GM12878 (cell line): ENCODE measurements at regions not wholly inside any gene's neighbourhood (a gene's known extent, or its start where the extent isn't known, plus 50 kb on each side); places are given as distances from the start of the nearest gene placed in this dataset.

ENCODE experiments used
- ATAC-seq: fragments of 200-7000 bp; cut with Tn5 transposase; 3 replicates; pipeline ENCODE4 v1.9.1; 2020; ENCODE audit warnings: mild to moderate bottlenecking, moderate library complexity
- BruUV-seq: library from RNA; stranded (reverse); fragments of 400-500 nt; replicated peaks from 2 replicates; lab custom pipeline; 2021; lab: Mats Ljungman, UMichigan
- CTCF ChIA-PET: fragments of 300-600 bp; sonication (Branson Sonifier 250); formaldehyde crosslinking; extraction: SDS; loops from one replicate; lab custom pipeline; 2021; ENCODE audit warnings: inconsistent platforms; lab: Yijun Ruan, JAX
- POLR2A ChIA-PET: fragments of 350-600 bp; formaldehyde crosslinking; extraction: SDS; loops from one replicate; lab custom pipeline; 2021; ENCODE audit warnings: inconsistent platforms; lab: Charles Lee
- RAD21 ChIA-PET: fragments of 300-600 bp; sonication (Branson Sonifier 250); formaldehyde crosslinking; loops from one replicate; lab custom pipeline; 2023; ENCODE audit warnings: antibody characterized with exemption; ENCODE audit not compliant: unreplicated experiment; lab: Charles Lee
- SMC1A ChIA-PET: fragments of 300-600 bp; sonication (Branson Sonifier 250); formaldehyde crosslinking; loops from one replicate; lab custom pipeline; 2023; ENCODE audit not compliant: unreplicated experiment, uncharacterized antibody; lab: Charles Lee
- DNase-seq: peaks from one replicate; pipeline ENCODE4 v3.0.0-alpha.2; 2011; ENCODE audit warnings: low read depth, low spot score
- FAIRE-seq: peaks from 3 replicates; lab custom pipeline; 2011; peaks lifted over from hg19 to GRCh38; lab: Jason Lieb, UNC
- H2AFZ ChIP-seq: 2 replicates; pipeline ENCODE4 v1.6.0; 2011; ENCODE audit warnings: low read depth, low read length, control low read depth; ENCODE audit not compliant: control insufficient read depth
- H3K27ac ChIP-seq: 2 replicates; pipeline ENCODE4 v1.5.1; 2011; ENCODE audit warnings: control low read depth; ENCODE audit not compliant: control insufficient read depth, insufficient read depth
- H3K27me3 ChIP-seq, 2 experiments: replicated peaks in 1 of 2; 2 replicates each; pipeline versions ENCODE4 v1.6.0 to v1.6.1; 2011; ENCODE audit warnings: low read length in 1 of 2; ENCODE audit not compliant: control insufficient read depth in 2 of 2, insufficient read depth in 2 of 2
- H3K36me3 ChIP-seq, 2 experiments: 2 replicates each; pipeline ENCODE4 v1.5.1; 2011; ENCODE audit warnings: low read length in 1 of 2; ENCODE audit not compliant: control insufficient read depth in 2 of 2, insufficient read depth in 2 of 2
- H3K4me1 ChIP-seq: 2 replicates; pipeline ENCODE4 v1.6.1; 2011; ENCODE audit warnings: mild to moderate bottlenecking, low read length, moderate library complexity, mixed read lengths; ENCODE audit not compliant: control insufficient read depth, insufficient read depth
- H3K4me2 ChIP-seq: 2 replicates; pipeline ENCODE4 v1.6.0; 2011; ENCODE audit warnings: control low read depth; ENCODE audit not compliant: control insufficient read depth, insufficient read depth
- H3K4me3 ChIP-seq: fragments of 200-600 bp; sonication (generic); 2 replicates; pipeline ENCODE4 v1.5.1; 2016
- H3K79me2 ChIP-seq: 2 replicates; pipeline ENCODE4 v1.6.0; 2011; ENCODE audit warnings: low read length; ENCODE audit not compliant: control insufficient read depth, insufficient read depth
- H3K9ac ChIP-seq: 2 replicates; pipeline ENCODE4 v1.8.0; 2011; ENCODE audit warnings: low read length, control low read depth, mixed read lengths; ENCODE audit not compliant: control insufficient read depth, insufficient read depth
- H3K9me3 ChIP-seq: replicated peaks from 3 replicates; pipeline ENCODE4 v1.5.1; 2011; ENCODE audit warnings: mild to moderate bottlenecking, low read length; ENCODE audit not compliant: control insufficient read depth, insufficient read depth
- H4K20me1 ChIP-seq: 2 replicates; pipeline ENCODE4 v1.6.0; 2011; ENCODE audit not compliant: control insufficient read depth, insufficient read depth
- ATF7 ChIP-seq: fragments of 450-650 bp; IDR thresholded peaks from 2 replicates; pipeline ENCODE4 v1.6.1; 2016; ENCODE audit warnings: low read depth, mild to moderate bottlenecking
- MYB ChIP-seq: fragments of 150-350 bp; IDR thresholded peaks from 2 replicates; pipeline ENCODE4 v1.6.1; 2014; ENCODE audit warnings: mild to moderate bottlenecking, low read depth, low read length, borderline replicate concordance
- RCOR1 ChIP-seq: conservative IDR thresholded peaks from 2 replicates; pipeline ENCODE4 v1.6.1; 2012; ENCODE audit warnings: low read depth, low read length, improper control_type of control experiment
- SMAD1 ChIP-seq: fragments of 450-650 bp; IDR thresholded peaks from 2 replicates; pipeline ENCODE4 v1.6.1; 2018; ENCODE audit warnings: mild to moderate bottlenecking, low read depth; ENCODE audit not compliant: partially characterized antibody
- SMC3 ChIP-seq: IDR thresholded peaks from 2 replicates; pipeline ENCODE4 v1.6.1; 2011; ENCODE audit warnings: low read length, improper control_type of control experiment, borderline replicate concordance
- SREBF1 ChIP-seq: IDR thresholded peaks from 2 replicates; pipeline ENCODE4 v1.6.1; 2012; ENCODE audit warnings: mild to moderate bottlenecking, low read length
- STAT1 ChIP-seq: fragments of 450-650 bp; conservative IDR thresholded peaks from 2 replicates; pipeline ENCODE4 v1.6.1; 2014; ENCODE audit warnings: antibody characterized with exemption, mild to moderate bottlenecking
- TAF1 ChIP-seq: IDR thresholded peaks from 2 replicates; pipeline ENCODE4 v1.6.1; 2011; ENCODE audit warnings: mild to moderate bottlenecking, low read depth, low read length, borderline replicate concordance
- ZNF217 ChIP-seq: fragments of 450-650 bp; IDR thresholded peaks from 2 replicates; pipeline ENCODE4 v1.6.1; 2017; ENCODE audit warnings: antibody characterized with exemption, mild to moderate bottlenecking
- WGBS: methylation state at CpG from one replicate; pipeline ENCODE4 v1.1.6; 2016; ENCODE audit warnings: low lambda C conversion rate; ENCODE audit not compliant: insufficient replicate concordance, insufficient coverage; ENCODE audit errors: missing lambda C conversion rate; 5-methylcytosine and 5-hydroxymethylcytosine counted together
- in situ Hi-C: fragments of 300-500 bp; cut with MboI; formaldehyde crosslinking; loops from 9 replicates; pipeline ENCODE4 v1.14.3; 2018; ENCODE audit warnings: mixed read lengths
- intact Hi-C: fragments of 100-400 bp; cut with micrococcal nuclease; formaldehyde crosslinking; loops from one replicate; pipeline ENCODE4 v1.14.2; 2022; ENCODE audit not compliant: unreplicated experiment
- TF ChIP-seq, protein P1 (sequence below): fragments of 150-350 bp; IDR thresholded peaks from 2 replicates; pipeline ENCODE4 v1.6.1; 2016; ENCODE audit warnings: low read depth, low read length
- TF ChIP-seq, protein P2 (sequence below): IDR thresholded peaks from 2 replicates; pipeline ENCODE4 v1.6.1; 2011; ENCODE audit warnings: mild to moderate bottlenecking, low read depth, low read length, moderate library complexity; ENCODE audit not compliant: insufficient replicate concordance
- TF ChIP-seq, protein P3 (sequence below): IDR thresholded peaks from 2 replicates; pipeline ENCODE4 v1.6.1; 2012; ENCODE audit warnings: low read depth, low read length, improper control_type of control experiment
- TF ChIP-seq, protein P4 (sequence below): fragments of 150-350 bp; IDR thresholded peaks from 2 replicates; pipeline ENCODE4 v1.6.1; 2014; ENCODE audit warnings: mild to moderate bottlenecking, low read depth, low read length
- TF ChIP-seq, protein P5 (sequence below): IDR thresholded peaks from 2 replicates; pipeline ENCODE4 v1.6.1; 2011; ENCODE audit warnings: low read depth, mild to moderate bottlenecking, low read length, moderate library complexity, borderline replicate concordance; ENCODE audit errors: extremely low read depth
- TF ChIP-seq, protein P6 (sequence below): IDR thresholded peaks from 2 replicates; pipeline ENCODE4 v1.6.1; 2012; ENCODE audit warnings: low read depth, low read length, improper control_type of control experiment

DNA sequence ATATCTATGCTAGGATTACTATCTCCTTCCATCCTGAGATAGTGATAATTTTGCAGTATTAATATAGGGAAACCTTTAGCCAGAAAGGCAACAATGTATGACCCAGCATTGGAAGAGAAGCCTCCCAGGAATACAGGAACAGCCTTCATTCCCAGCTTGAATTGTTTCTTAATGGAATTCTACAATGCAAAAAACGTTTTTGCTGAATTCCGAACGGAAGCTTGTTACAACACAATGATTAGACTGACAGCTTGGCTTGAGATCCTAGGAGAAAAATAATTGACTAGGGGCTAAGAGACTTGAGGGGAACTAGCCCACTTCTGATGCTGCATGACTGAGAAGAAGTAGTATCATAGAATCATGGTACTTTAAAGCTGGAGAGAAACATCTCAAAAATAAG is 140.2 kb downstream of the RSL24D1 start (continued):
- TF ChIP-seq, protein P1, sequence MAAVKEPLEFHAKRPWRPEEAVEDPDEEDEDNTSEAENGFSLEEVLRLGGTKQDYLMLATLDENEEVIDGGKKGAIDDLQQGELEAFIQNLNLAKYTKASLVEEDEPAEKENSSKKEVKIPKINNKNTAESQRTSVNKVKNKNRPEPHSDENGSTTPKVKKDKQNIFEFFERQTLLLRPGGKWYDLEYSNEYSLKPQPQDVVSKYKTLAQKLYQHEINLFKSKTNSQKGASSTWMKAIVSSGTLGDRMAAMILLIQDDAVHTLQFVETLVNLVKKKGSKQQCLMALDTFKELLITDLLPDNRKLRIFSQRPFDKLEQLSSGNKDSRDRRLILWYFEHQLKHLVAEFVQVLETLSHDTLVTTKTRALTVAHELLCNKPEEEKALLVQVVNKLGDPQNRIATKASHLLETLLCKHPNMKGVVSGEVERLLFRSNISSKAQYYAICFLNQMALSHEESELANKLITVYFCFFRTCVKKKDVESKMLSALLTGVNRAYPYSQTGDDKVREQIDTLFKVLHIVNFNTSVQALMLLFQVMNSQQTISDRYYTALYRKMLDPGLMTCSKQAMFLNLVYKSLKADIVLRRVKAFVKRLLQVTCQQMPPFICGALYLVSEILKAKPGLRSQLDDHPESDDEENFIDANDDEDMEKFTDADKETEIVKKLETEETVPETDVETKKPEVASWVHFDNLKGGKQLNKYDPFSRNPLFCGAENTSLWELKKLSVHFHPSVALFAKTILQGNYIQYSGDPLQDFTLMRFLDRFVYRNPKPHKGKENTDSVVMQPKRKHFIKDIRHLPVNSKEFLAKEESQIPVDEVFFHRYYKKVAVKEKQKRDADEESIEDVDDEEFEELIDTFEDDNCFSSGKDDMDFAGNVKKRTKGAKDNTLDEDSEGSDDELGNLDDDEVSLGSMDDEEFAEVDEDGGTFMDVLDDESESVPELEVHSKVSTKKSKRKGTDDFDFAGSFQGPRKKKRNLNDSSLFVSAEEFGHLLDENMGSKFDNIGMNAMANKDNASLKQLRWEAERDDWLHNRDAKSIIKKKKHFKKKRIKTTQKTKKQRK: no peak
- TF ChIP-seq SMC3 (no peak), ATF7 (no peak), MYB (no peak), SREBF1 (no peak), RCOR1 (no peak), ZNF217 (no peak)
- TF ChIP-seq, protein P2, sequence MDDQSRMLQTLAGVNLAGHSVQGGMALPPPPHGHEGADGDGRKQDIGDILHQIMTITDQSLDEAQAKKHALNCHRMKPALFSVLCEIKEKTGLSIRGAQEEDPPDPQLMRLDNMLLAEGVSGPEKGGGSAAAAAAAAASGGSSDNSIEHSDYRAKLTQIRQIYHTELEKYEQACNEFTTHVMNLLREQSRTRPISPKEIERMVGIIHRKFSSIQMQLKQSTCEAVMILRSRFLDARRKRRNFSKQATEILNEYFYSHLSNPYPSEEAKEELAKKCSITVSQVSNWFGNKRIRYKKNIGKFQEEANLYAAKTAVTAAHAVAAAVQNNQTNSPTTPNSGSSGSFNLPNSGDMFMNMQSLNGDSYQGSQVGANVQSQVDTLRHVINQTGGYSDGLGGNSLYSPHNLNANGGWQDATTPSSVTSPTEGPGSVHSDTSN: no peak
- TF ChIP-seq, all 136 proteins: peak for 0

DNA sequence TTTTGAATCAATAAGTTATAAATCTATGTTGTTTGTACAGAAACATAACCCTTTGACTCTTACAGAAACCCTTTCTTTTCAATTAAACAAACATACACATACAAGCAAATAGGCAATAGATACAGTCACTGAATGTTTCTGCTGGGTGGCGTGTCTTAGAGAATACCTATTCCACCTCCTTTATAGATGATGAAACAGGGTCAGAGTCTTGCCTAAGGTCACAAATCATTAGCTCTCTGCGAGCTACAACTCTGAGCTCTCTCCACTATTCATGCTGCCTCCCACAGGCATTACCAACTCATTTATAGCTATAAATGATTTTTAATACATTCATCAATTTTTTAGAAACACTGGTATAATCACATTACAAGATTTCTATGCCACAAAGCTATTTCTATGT is 152.6 kb downstream of the RSL24D1 start:
- Histone ChIP-seq H3K27me3 (no peaks in the 10 kb centered on the region), H3K79me2 (no peaks in the 10 kb centered on the region), H3K9ac (no peak overlapping the region), H3K4me3 (no peak overlapping the region), H3K4me1 (no peaks in the 10 kb centered on the region), H3K36me3 (no peaks in the 10 kb centered on the region), H3K9me3 (no peaks in the 10 kb centered on the region; the same call in 2 of the 3 replicates), H4K20me1 (no peaks in the 10 kb centered on the region), H3K4me2 (no peak overlapping the region), H3K27ac (no peak overlapping the region), H2AFZ (no peak overlapping the region)
- intact Hi-C loops (no loop called here), in situ Hi-C loops (no loop called here)
- ATAC-seq (no peak), FAIRE-seq (no peak), DNase-seq (no peak)
- CTCF ChIA-PET: no interaction called here
- BruUV-seq: no TSS peak
- POLR2A ChIA-PET: no interaction called here
- RAD21 ChIA-PET: no interaction called here
- WGBS: 8% methylated on average over 2 of the region's 2 CpGs
- SMC1A ChIA-PET: interaction anchor here (1.0 kb wide), 1 partner anchor 17 kb away, joined by 3 read pairs; no protein-coding TSS in a partner anchor
- no peak for TF ChIP-seq STAT1
- TF ChIP-seq, protein P3, sequence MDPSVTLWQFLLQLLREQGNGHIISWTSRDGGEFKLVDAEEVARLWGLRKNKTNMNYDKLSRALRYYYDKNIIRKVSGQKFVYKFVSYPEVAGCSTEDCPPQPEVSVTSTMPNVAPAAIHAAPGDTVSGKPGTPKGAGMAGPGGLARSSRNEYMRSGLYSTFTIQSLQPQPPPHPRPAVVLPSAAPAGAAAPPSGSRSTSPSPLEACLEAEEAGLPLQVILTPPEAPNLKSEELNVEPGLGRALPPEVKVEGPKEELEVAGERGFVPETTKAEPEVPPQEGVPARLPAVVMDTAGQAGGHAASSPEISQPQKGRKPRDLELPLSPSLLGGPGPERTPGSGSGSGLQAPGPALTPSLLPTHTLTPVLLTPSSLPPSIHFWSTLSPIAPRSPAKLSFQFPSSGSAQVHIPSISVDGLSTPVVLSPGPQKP: no peak
- no peak for TF ChIP-seq TAF1
- TF ChIP-seq, protein P4, sequence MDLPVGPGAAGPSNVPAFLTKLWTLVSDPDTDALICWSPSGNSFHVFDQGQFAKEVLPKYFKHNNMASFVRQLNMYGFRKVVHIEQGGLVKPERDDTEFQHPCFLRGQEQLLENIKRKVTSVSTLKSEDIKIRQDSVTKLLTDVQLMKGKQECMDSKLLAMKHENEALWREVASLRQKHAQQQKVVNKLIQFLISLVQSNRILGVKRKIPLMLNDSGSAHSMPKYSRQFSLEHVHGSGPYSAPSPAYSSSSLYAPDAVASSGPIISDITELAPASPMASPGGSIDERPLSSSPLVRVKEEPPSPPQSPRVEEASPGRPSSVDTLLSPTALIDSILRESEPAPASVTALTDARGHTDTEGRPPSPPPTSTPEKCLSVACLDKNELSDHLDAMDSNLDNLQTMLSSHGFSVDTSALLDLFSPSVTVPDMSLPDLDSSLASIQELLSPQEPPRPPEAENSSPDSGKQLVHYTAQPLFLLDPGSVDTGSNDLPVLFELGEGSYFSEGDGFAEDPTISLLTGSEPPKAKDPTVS: no peak
- TF ChIP-seq, protein P5, sequence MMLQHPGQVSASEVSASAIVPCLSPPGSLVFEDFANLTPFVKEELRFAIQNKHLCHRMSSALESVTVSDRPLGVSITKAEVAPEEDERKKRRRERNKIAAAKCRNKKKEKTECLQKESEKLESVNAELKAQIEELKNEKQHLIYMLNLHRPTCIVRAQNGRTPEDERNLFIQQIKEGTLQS: no peak
- TF ChIP-seq SMAD1: no peak
- TF ChIP-seq, protein P6, sequence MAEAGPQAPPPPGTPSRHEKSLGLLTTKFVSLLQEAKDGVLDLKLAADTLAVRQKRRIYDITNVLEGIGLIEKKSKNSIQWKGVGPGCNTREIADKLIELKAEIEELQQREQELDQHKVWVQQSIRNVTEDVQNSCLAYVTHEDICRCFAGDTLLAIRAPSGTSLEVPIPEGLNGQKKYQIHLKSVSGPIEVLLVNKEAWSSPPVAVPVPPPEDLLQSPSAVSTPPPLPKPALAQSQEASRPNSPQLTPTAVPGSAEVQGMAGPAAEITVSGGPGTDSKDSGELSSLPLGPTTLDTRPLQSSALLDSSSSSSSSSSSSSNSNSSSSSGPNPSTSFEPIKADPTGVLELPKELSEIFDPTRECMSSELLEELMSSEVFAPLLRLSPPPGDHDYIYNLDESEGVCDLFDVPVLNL: no peak
